Ishikawa (cell line): ENCODE measurements at regions not wholly inside any gene's neighbourhood (a gene's known extent, or its start where the extent isn't known, plus 50 kb on each side); places are given as distances from the start of the nearest gene placed in this dataset.

ENCODE experiments used
- TAF1 ChIP-seq: IDR thresholded peaks from 2 replicates; pipeline ENCODE4 v1.6.1; 2012; ENCODE audit warnings: low read depth, mild to moderate bottlenecking
- TF ChIP-seq, protein P1 (sequence below): IDR thresholded peaks from 2 replicates; pipeline ENCODE4 v1.6.1; 2012; ENCODE audit warnings: low read depth, mild to moderate bottlenecking

DNA sequence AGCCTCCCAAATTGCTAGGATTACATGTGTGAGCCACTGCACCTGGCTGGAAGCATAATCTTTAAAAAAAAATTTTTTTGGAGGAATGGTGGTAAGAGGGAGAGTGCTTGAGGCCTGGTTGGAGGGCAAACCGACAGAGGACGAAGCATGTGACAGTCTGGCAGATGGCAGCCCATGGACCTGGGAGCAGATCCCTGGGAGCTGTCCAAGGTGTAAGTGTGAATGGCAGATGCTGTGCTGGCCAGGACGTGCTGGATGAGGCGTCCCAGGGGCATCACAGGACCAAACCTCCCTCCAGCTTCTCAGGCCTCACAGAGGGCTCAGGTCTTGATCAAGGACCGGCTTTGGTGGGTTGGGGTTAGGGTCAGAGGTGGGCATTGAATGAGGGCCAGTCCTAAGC, 128.4 kb upstream of the NCOR2 start:
- TF ChIP-seq, protein P1, sequence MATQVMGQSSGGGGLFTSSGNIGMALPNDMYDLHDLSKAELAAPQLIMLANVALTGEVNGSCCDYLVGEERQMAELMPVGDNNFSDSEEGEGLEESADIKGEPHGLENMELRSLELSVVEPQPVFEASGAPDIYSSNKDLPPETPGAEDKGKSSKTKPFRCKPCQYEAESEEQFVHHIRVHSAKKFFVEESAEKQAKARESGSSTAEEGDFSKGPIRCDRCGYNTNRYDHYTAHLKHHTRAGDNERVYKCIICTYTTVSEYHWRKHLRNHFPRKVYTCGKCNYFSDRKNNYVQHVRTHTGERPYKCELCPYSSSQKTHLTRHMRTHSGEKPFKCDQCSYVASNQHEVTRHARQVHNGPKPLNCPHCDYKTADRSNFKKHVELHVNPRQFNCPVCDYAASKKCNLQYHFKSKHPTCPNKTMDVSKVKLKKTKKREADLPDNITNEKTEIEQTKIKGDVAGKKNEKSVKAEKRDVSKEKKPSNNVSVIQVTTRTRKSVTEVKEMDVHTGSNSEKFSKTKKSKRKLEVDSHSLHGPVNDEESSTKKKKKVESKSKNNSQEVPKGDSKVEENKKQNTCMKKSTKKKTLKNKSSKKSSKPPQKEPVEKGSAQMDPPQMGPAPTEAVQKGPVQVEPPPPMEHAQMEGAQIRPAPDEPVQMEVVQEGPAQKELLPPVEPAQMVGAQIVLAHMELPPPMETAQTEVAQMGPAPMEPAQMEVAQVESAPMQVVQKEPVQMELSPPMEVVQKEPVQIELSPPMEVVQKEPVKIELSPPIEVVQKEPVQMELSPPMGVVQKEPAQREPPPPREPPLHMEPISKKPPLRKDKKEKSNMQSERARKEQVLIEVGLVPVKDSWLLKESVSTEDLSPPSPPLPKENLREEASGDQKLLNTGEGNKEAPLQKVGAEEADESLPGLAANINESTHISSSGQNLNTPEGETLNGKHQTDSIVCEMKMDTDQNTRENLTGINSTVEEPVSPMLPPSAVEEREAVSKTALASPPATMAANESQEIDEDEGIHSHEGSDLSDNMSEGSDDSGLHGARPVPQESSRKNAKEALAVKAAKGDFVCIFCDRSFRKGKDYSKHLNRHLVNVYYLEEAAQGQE, result peak; percentile 88
- no peak for TF ChIP-seq TAF1
